HFFc6 (cell line): ENCODE measurements at regions not wholly inside any gene's neighbourhood (a gene's known extent, or its start where the extent isn't known, plus 50 kb on each side); places are given as distances from the start of the nearest gene placed in this dataset.

Experiments used
- DNase-seq: peaks from one replicate; pipeline ENCODE4 v3.0.0-alpha.2; 2018
- H3K27ac Mint-ChIP-seq: 2 replicates; pipeline ENCODE4 v1.8.0; 2020; ENCODE audit warnings: mild to moderate bottlenecking, mixed read lengths
- H3K27me3 Mint-ChIP-seq: 2 replicates; pipeline ENCODE4 v1.8.0; 2021; ENCODE audit warnings: mild to moderate bottlenecking, moderate library complexity, mixed read lengths; ENCODE audit not compliant: insufficient read depth
- H3K36me3 Mint-ChIP-seq: 2 replicates; pipeline ENCODE4 v1.8.0; 2021; ENCODE audit warnings: low read depth, mixed read lengths
- H3K4me1 Mint-ChIP-seq: 2 replicates; pipeline ENCODE4 v1.8.0; 2020; ENCODE audit warnings: low read depth, mixed read lengths
- H3K4me3 Mint-ChIP-seq: 2 replicates; pipeline ENCODE4 v1.8.0; 2020; ENCODE audit warnings: mild to moderate bottlenecking, moderate library complexity, mixed read lengths
- H3K9me3 Mint-ChIP-seq: 2 replicates; pipeline ENCODE4 v1.8.0; 2020; ENCODE audit warnings: mild to moderate bottlenecking, mixed read lengths
- CTCF ChIP-seq: fragments of 200-600 bp; sonication (generic); IDR thresholded peaks from 2 replicates; pipeline ENCODE4 v1.5.0; 2021; ENCODE audit warnings: antibody characterized with exemption, mild to moderate bottlenecking

- Mint-ChIP-seq H3K27me3 (no peaks in the 10 kb centered on the region), H3K4me1 (no peaks in the 10 kb centered on the region), H3K36me3 (0 out of 2 replicates have a peak, but pooled peaks cover 2% of the 10 kb centered on the region), H3K9me3 (peaks cover 34% of the 10 kb centered on the region), H3K27ac (no peak overlapping the region), H3K4me3 (no peak overlapping the region)
- no peak for DNase-seq
- TF ChIP-seq CTCF, result no peak
These were observed 530.2 kb downstream of the MCTP2 start for GRCh38 chr15:94761574-94761973.

- Mint-ChIP-seq H3K4me3 (no peak overlapping the region), H3K36me3 (0 out of 2 replicates have a peak, but pooled peaks cover 3% of the 10 kb centered on the region), H3K27me3 (no peaks in the 10 kb centered on the region; the same call in 1 of the 2 replicates), H3K27ac (no peak overlapping the region), H3K9me3 (peaks cover 62% of the 10 kb centered on the region), H3K4me1 (no peaks in the 10 kb centered on the region)
- DNase-seq, result no peak
- no peak for TF ChIP-seq CTCF
These were observed 537.7 kb downstream of the MCTP2 start for GRCh38 chr15:94769089-94769488.

GRCh38 chr15:94770199-94770598 is 538.8 kb downstream of the MCTP2 start:
- TF ChIP-seq CTCF, result no peak
- H3K36me3 Mint-ChIP-seq, result 0 out of 2 replicates have a peak, but pooled peaks cover 3% of the 10 kb centered on the region
- no peak for DNase-seq
- no peak overlapping the region for H3K27ac Mint-ChIP-seq
- no peaks in the 10 kb centered on the region for H3K4me1 Mint-ChIP-seq
- H3K27me3 Mint-ChIP-seq, result no peaks in the 10 kb centered on the region; the same call in 1 of the 2 replicates
- H3K9me3 Mint-ChIP-seq, result peaks cover 52% of the 10 kb centered on the region
- H3K4me3 Mint-ChIP-seq, result no peak overlapping the region

GRCh38 chr15:94777037-94777436 is 545.7 kb downstream of the MCTP2 start:
- TF ChIP-seq CTCF, result no peak
- H3K9me3 Mint-ChIP-seq, result peaks cover 36% of the 10 kb centered on the region
- H3K27me3 Mint-ChIP-seq, result peaks cover 2% of the 10 kb centered on the region
- no peak for DNase-seq
- H3K27ac Mint-ChIP-seq, result no peak overlapping the region
- no peaks in the 10 kb centered on the region for H3K4me1 Mint-ChIP-seq
- no peaks in the 10 kb centered on the region for H3K36me3 Mint-ChIP-seq
- no peak overlapping the region for H3K4me3 Mint-ChIP-seq

- Mint-ChIP-seq H3K4me1 (no peaks in the 10 kb centered on the region), H3K27me3 (peaks cover 2% of the 10 kb centered on the region; the same call in 1 of the 2 replicates), H3K4me3 (no peak overlapping the region), H3K9me3 (peaks cover 27% of the 10 kb centered on the region), H3K36me3 (no peaks in the 10 kb centered on the region), H3K27ac (no peak overlapping the region)
- no peak for TF ChIP-seq CTCF
- no peak for DNase-seq
These were observed 547.5 kb downstream of the MCTP2 start for GRCh38 chr15:94778840-94779239.

- no peak for TF ChIP-seq CTCF
- no peaks in the 10 kb centered on the region for H3K36me3 Mint-ChIP-seq
- no peak overlapping the region for H3K27ac Mint-ChIP-seq
- no peak for DNase-seq
- no peaks in the 10 kb centered on the region for H3K4me1 Mint-ChIP-seq
- peaks cover 35% of the 10 kb centered on the region for H3K9me3 Mint-ChIP-seq
- no peak overlapping the region for H3K4me3 Mint-ChIP-seq
- H3K27me3 Mint-ChIP-seq, result peaks cover 2% of the 10 kb centered on the region; the same call in 1 of the 2 replicates
These were observed 548.8 kb downstream of the MCTP2 start for GRCh38 chr15:94780166-94780565.
